DND-41 (cell line): ENCODE measurements at regions not wholly inside any gene's neighbourhood (a gene's known extent, or its start where the extent isn't known, plus 50 kb on each side); places are given as distances from the start of the nearest gene placed in this dataset.

Experiments
- EZH2 ChIP-seq: IDR thresholded peaks from 3 replicates; pipeline ENCODE4 v1.6.1; 2012; ENCODE audit warnings: borderline replicate concordance, low read depth, mild to moderate bottlenecking, moderate library complexity, low read length, inconsistent platforms; ENCODE audit not compliant: severe bottlenecking
- TF ChIP-seq, protein P1 (sequence below): IDR thresholded peaks from 2 replicates; pipeline ENCODE4 v1.5.1; 2012; ENCODE audit warnings: borderline replicate concordance, low read length, moderate library complexity, mild to moderate bottlenecking; ENCODE audit not compliant: poor library complexity, severe bottlenecking; ENCODE audit errors: extremely low read depth

DNA sequence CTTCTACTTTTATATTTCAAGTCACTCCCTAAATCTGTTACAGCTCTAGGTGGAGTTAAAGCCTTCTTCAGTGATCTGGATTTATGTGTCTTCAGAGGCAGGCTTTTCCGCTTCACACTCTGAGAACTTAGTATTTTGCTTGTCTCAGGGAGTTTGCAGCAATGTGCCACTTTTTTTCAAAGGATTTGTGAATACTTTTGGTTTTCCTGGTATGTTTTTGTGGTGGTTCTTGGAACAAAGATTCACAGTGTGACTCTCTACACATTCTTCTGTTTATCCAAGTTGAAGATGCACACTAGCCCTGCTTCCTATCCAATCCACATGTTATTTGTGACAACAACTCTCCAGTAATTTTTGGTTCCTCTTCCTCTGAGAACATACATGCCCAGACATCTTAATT lies 1253.7 kb downstream of the TECRL start:
- TF ChIP-seq, protein P1, sequence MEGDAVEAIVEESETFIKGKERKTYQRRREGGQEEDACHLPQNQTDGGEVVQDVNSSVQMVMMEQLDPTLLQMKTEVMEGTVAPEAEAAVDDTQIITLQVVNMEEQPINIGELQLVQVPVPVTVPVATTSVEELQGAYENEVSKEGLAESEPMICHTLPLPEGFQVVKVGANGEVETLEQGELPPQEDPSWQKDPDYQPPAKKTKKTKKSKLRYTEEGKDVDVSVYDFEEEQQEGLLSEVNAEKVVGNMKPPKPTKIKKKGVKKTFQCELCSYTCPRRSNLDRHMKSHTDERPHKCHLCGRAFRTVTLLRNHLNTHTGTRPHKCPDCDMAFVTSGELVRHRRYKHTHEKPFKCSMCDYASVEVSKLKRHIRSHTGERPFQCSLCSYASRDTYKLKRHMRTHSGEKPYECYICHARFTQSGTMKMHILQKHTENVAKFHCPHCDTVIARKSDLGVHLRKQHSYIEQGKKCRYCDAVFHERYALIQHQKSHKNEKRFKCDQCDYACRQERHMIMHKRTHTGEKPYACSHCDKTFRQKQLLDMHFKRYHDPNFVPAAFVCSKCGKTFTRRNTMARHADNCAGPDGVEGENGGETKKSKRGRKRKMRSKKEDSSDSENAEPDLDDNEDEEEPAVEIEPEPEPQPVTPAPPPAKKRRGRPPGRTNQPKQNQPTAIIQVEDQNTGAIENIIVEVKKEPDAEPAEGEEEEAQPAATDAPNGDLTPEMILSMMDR: no peak
- no peak for TF ChIP-seq EZH2
